ENCODE measurements at regions not wholly inside any gene's neighbourhood (a gene's known extent, or its start where the extent isn't known, plus 50 kb on each side); places are given as distances from the start of the nearest gene placed in this dataset.

DNA sequence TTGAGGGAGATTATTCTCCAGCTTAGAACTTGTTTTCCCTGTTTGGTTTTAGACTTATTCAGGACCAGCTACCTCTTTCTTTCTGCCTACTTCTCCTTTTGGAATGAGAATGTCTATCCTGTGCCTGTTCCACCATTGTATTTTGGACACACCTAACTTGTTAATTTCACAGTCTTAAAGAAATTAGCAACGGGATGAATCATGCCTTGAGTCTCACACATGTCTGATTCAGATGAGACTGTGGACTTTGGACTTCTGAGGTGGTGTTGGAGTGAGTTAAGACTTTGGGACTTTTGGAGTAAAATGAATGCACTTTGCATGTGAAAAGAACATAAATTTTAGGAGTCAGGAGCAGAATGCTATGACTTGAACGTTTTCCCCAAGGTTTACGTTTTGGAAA, 581.4 kb downstream of the CDH11 start:
- Histone ChIP-seq H3K9me3 (ENCODE audit: low read depth, low read length) (no peaks in the 10 kb centered on the region), H3K9ac (ENCODE audit: insufficient read length) (no peak overlapping the region), H3K36me3 (ENCODE audit: insufficient read depth, low read length) (no peaks in the 10 kb centered on the region), H3K4me3 (0 out of 2 replicates have a peak overlapping the region, but pooled peaks have one; percentile 25), H3K27ac (no peak overlapping the region)
- TF ChIP-seq EZH2 (IDR thresholded peaks at IDR 0.05) (no peak), POLR2AphosphoS5 (IDR thresholded peaks at IDR 0.05; ENCODE audit: borderline replicate concordance, low read depth, low read length) (no peak), FOXP2 (optimal IDR thresholded peaks at IDR 0.05; ENCODE audit: control extremely low read depth, extremely low read length, insufficient read depth) (no peak)
- no peak for DNase-seq (ENCODE audit: low read depth, low spot score)

DNA sequence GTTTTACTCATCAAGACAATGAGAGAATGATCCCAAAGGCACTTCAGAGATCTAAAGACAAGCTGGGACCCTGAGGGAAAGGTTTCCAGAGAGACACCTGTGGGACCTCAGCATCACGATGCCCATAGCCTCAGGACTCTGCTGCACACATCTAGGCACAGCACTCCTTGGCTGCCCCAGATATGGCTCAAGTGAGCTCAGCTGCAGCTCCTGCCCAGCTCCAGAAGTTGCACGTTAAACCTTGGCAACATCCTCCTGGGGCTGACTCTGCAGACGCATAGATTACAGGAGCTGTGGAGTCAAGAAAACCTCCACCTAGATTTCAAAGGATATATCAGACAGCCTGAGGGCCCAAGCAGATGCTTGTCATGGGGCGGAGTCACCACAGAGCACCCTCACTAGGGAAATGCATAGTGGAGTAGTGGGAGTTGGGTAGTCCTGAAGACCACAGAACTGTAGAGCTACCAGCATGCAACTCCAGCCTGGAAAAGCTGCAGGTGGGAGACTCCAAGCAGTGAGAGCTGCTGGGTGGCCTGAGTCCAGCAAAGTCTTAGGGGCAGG, 582.0 kb downstream of the CDH11 start:
- TF ChIP-seq EZH2 (IDR thresholded peaks at IDR 0.05) (no peak), FOXP2 (optimal IDR thresholded peaks at IDR 0.05; ENCODE audit: control extremely low read depth, extremely low read length, insufficient read depth) (no peak), POLR2AphosphoS5 (IDR thresholded peaks at IDR 0.05; ENCODE audit: borderline replicate concordance, low read depth, low read length) (no peak)
- Histone ChIP-seq H3K9me3 (ENCODE audit: low read depth, low read length) (no peaks in the 10 kb centered on the region), H3K4me3 (no peak overlapping the region), H3K27ac (no peak overlapping the region), H3K9ac (ENCODE audit: insufficient read length) (no peak overlapping the region), H3K36me3 (ENCODE audit: insufficient read depth, low read length) (no peaks in the 10 kb centered on the region)
- DNase-seq (ENCODE audit: low read depth, low spot score), result no peak

- TF ChIP-seq EZH2 (IDR thresholded peaks at IDR 0.05) (no peak), POLR2AphosphoS5 (IDR thresholded peaks at IDR 0.05; ENCODE audit: borderline replicate concordance, low read depth, low read length) (no peak), FOXP2 (optimal IDR thresholded peaks at IDR 0.05; ENCODE audit: control extremely low read depth, extremely low read length, insufficient read depth) (no peak)
- H3K9ac ChIP-seq (ENCODE audit: insufficient read length), result no peak overlapping the region
Observed at GRCh38 chr16:64534180-64534780, 587.6 kb downstream of the CDH11 start.

DNA sequence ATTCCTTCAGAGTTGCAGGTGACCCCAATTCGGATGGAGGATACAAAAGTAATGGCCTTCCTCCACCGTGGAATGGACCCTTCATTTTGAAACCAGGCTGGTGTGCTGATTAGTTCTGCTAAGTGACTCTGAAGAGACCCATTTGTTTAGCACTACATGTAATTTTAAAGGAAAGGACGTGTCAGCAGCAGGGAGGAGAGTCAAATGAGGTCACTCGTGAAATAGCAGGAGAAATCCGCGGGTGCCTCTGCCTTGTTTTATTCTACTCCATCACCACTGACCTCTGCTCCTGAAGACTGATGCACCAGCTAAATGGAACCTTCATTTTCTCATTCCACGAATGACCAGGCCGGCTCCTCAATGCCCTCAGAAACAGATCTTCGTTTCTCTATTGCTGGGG, 589.2 kb downstream of the CDH11 start:
- Histone ChIP-seq H3K9ac (ENCODE audit: insufficient read length) (no peak overlapping the region), H3K27ac (no peak overlapping the region), H3K4me3 (no peak overlapping the region), H3K9me3 (ENCODE audit: low read depth, low read length) (no peaks in the 10 kb centered on the region), H3K36me3 (ENCODE audit: insufficient read depth, low read length) (no peaks in the 10 kb centered on the region)
- DNase-seq (ENCODE audit: low read depth, low spot score), result no peak
- TF ChIP-seq POLR2AphosphoS5 (IDR thresholded peaks at IDR 0.05; ENCODE audit: borderline replicate concordance, low read depth, low read length) (no peak), EZH2 (IDR thresholded peaks at IDR 0.05) (no peak), FOXP2 (optimal IDR thresholded peaks at IDR 0.05; ENCODE audit: control extremely low read depth, extremely low read length, insufficient read depth) (no peak)

More at GRCh38 chr16:64534180-64534780, 587.6 kb downstream of the CDH11 start:
- no peak overlapping the region for H3K27ac ChIP-seq
- H3K4me3 ChIP-seq, result no peak overlapping the region
- H3K36me3 ChIP-seq (ENCODE audit: insufficient read depth, low read length), result no peaks in the 10 kb centered on the region
- no peaks in the 10 kb centered on the region for H3K9me3 ChIP-seq (ENCODE audit: low read depth, low read length)
- no peak for DNase-seq (ENCODE audit: low read depth, low spot score)

GRCh38 chr16:64532117-64532516, 589.7 kb downstream of the CDH11 start:
- H3K9ac ChIP-seq (ENCODE audit: insufficient read length), result no peak overlapping the region
- no peaks in the 10 kb centered on the region for H3K9me3 ChIP-seq (ENCODE audit: low read depth, low read length)
- TF ChIP-seq FOXP2 (optimal IDR thresholded peaks at IDR 0.05; ENCODE audit: control extremely low read depth, extremely low read length, insufficient read depth), result no peak
- no peak for TF ChIP-seq POLR2AphosphoS5 (IDR thresholded peaks at IDR 0.05; ENCODE audit: borderline replicate concordance, low read depth, low read length)
- TF ChIP-seq EZH2 (IDR thresholded peaks at IDR 0.05), result no peak
- H3K36me3 ChIP-seq (ENCODE audit: insufficient read depth, low read length), result no peaks in the 10 kb centered on the region
- H3K27ac ChIP-seq, result no peak overlapping the region
- H3K4me3 ChIP-seq, result no peak overlapping the region
- DNase-seq (ENCODE audit: low read depth, low spot score), result no peak

DNA sequence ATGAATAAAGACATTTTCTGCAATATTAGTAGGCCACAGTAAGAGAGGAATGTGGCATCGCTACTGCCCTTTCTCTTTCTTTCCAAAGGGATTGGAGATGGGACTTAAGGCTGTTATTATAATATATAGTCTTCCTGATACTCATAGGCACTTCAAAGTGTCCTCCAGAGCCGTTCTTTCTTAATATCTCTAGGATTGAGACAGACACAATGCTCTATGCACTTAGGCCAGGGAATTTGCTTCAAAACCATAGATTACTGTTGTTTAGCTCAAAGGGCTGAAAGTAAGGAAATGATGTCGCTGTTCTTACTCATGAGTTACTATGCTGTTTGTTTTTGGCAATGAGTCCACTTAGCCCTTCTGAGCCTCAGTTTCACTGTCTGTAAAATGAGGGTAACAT, 590.5 kb downstream of the CDH11 start:
- Histone ChIP-seq H3K36me3 (ENCODE audit: insufficient read depth, low read length) (no peaks in the 10 kb centered on the region), H3K27ac (no peak overlapping the region), H3K9me3 (ENCODE audit: low read depth, low read length) (no peaks in the 10 kb centered on the region), H3K4me3 (no peak overlapping the region), H3K9ac (ENCODE audit: insufficient read length) (no peak overlapping the region)
- TF ChIP-seq EZH2 (IDR thresholded peaks at IDR 0.05) (no peak), FOXP2 (optimal IDR thresholded peaks at IDR 0.05; ENCODE audit: control extremely low read depth, extremely low read length, insufficient read depth) (no peak), POLR2AphosphoS5 (IDR thresholded peaks at IDR 0.05; ENCODE audit: borderline replicate concordance, low read depth, low read length) (no peak)
- no peak for DNase-seq (ENCODE audit: low read depth, low spot score)

DNA sequence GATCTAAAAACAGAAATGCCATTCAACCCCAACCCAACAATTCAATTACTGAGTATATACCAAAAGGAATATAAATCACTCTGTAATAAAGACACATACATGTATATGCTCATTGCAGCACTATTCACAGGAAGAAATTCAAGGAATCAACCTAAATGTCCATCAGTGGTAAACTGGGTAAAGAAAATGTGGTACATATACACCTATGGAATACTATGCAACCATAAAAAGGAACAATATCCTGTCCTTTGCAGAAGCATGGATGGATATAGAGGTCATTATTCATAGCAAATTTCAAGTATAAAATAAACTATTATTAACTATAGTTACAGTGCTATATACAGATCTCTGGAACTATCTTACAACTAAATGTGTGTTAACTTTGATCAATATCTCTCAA, 599.3 kb downstream of the CDH11 start:
- TF ChIP-seq POLR2AphosphoS5 (IDR thresholded peaks at IDR 0.05; ENCODE audit: borderline replicate concordance, low read depth, low read length) (no peak), FOXP2 (optimal IDR thresholded peaks at IDR 0.05; ENCODE audit: control extremely low read depth, extremely low read length, insufficient read depth) (no peak), EZH2 (IDR thresholded peaks at IDR 0.05) (no peak)
- Histone ChIP-seq H3K9me3 (ENCODE audit: low read depth, low read length) (no peaks in the 10 kb centered on the region), H3K27ac (no peak overlapping the region), H3K36me3 (ENCODE audit: insufficient read depth, low read length) (no peaks in the 10 kb centered on the region), H3K4me3 (no peak overlapping the region), H3K9ac (ENCODE audit: insufficient read length) (no peak overlapping the region)
- DNase-seq (ENCODE audit: low read depth, low spot score), result no peak

GRCh38 chr16:64513871-64514270, 608.0 kb downstream of the CDH11 start:
- TF ChIP-seq EZH2 (IDR thresholded peaks at IDR 0.05), result no peak
- no peak for TF ChIP-seq POLR2AphosphoS5 (IDR thresholded peaks at IDR 0.05; ENCODE audit: borderline replicate concordance, low read depth, low read length)
- TF ChIP-seq FOXP2 (optimal IDR thresholded peaks at IDR 0.05; ENCODE audit: control extremely low read depth, extremely low read length, insufficient read depth), result no peak
- Histone ChIP-seq H3K4me3 (no peak overlapping the region), H3K27ac (no peak overlapping the region), H3K36me3 (ENCODE audit: insufficient read depth, low read length) (no peaks in the 10 kb centered on the region), H3K9ac (ENCODE audit: insufficient read length) (no peak overlapping the region), H3K9me3 (ENCODE audit: low read depth, low read length) (no peaks in the 10 kb centered on the region)
- no peak for DNase-seq (ENCODE audit: low read depth, low spot score)

Data from SK-N-MC (cell line).